Posterior vena cava (tissue), 2 donors: ENCODE measurements at regions not wholly inside any gene's neighbourhood (a gene's known extent, or its start where the extent isn't known, plus 50 kb on each side); places are given as distances from the start of the nearest gene placed in this dataset.

Experiments
- DNase-seq: peaks from one replicate; pipeline ENCODE4 v3.0.0-alpha.2; 2020; ENCODE audit warnings: low spot score
- intact Hi-C, 2 donors: fragments of 100-400 bp; cut with DNase I; formaldehyde crosslinking; loops; one replicate each; pipeline versions ENCODE4 v1.14.1 to v1.14.2; 2022 to 2023
- donor health status: DM: yes; HTN: yes; CAD: no.
- donor health status: DM: yes; HTN: yes; CAD: no.

- intact Hi-C loops: no loop called here
- no peak for DNase-seq
These were observed 137.5 kb downstream of the HLX start for GRCh38 chr1:221016751-221017150.

- no peak for DNase-seq
- intact Hi-C loops: no loop called here
These were observed 139.2 kb downstream of the HLX start for GRCh38 chr1:221018414-221018813.

- intact Hi-C loops: no loop called here
- no peak for DNase-seq
These were observed 143.1 kb downstream of the HLX start for GRCh38 chr1:221022331-221022730.

- DNase-seq: no peak
- intact Hi-C loops: no loop called here
These were observed 144.2 kb downstream of the HLX start for GRCh38 chr1:221023482-221023881.

GRCh38 chr1:221025501-221025900 is 146.3 kb downstream of the HLX start:
- intact Hi-C loops: no loop called here
- no peak for DNase-seq

GRCh38 chr1:221025956-221026355 is 146.7 kb downstream of the HLX start:
- DNase-seq: no peak
- intact Hi-C loops: no loop called here

GRCh38 chr1:221029981-221030649 is 150.9 kb downstream of the HLX start:
- DNase-seq: no peak
- intact Hi-C loops: no loop called here

GRCh38 chr1:221030990-221031389 is 151.7 kb downstream of the HLX start:
- DNase-seq: no peak
- intact Hi-C loops: no loop called here

GRCh38 chr1:221031458-221032203 is 152.4 kb downstream of the HLX start:
- DNase-seq: no peak
- intact Hi-C loops: no loop called here

- intact Hi-C loops: no loop called here
- no peak for DNase-seq
These were observed 153.0 kb downstream of the HLX start for GRCh38 chr1:221032204-221032585.

- DNase-seq: no peak
- intact Hi-C loops: no loop called here
These were observed 153.5 kb downstream of the HLX start for GRCh38 chr1:221032637-221033280.

- intact Hi-C loops: no loop called here
- DNase-seq: no peak
These were observed 156.5 kb downstream of the HLX start for GRCh38 chr1:221035662-221036153.

- DNase-seq: no peak
- intact Hi-C loops: loop anchor here in 1 of 2 donors (10.0 kb wide), 1 partner anchor 1785 kb away; no protein-coding TSS in a partner anchor
These were observed 160.4 kb downstream of the HLX start for GRCh38 chr1:221039616-221040015.

- intact Hi-C loops: loop anchor here in 1 of 2 donors (10.0 kb wide), 1 partner anchor 1785 kb away; no protein-coding TSS in a partner anchor
These were observed 160.9 kb downstream of the HLX start for GRCh38 chr1:221040101-221040500.

GRCh38 chr1:221040691-221041285 is 161.5 kb downstream of the HLX start:
- no peak for DNase-seq
- intact Hi-C loops: loop anchor here in 1 of 2 donors (10.0 kb wide), 1 partner anchor 1786 kb away; no protein-coding TSS in a partner anchor

More at GRCh38 chr1:221040101-221040500, 160.9 kb downstream of the HLX start:
- no peak for DNase-seq

GRCh38 chr1:221044538-221044937 is 165.3 kb downstream of the HLX start:
- intact Hi-C loops: loop anchor here in 1 of 2 donors (10.0 kb wide), 1 partner anchor 1790 kb away; no protein-coding TSS in a partner anchor
- DNase-seq: no peak

- DNase-seq: no peak
- intact Hi-C loops: loop anchor here in 1 of 2 donors (10.0 kb wide), 1 partner anchor 1790 kb away; no protein-coding TSS in a partner anchor
These were observed 165.9 kb downstream of the HLX start for GRCh38 chr1:221045151-221045550.

GRCh38 chr1:221045842-221046831 is 166.9 kb downstream of the HLX start:
- no peak for DNase-seq
- intact Hi-C loops: loop anchor here in 1 of 2 donors (10.0 kb wide), 1 partner anchor 1791 kb away; no protein-coding TSS in a partner anchor
